Mesendoderm (in vitro differentiated cells): ENCODE measurements at regions not wholly inside any gene's neighbourhood (a gene's known extent, or its start where the extent isn't known, plus 50 kb on each side); places are given as distances from the start of the nearest gene placed in this dataset.

Experiments used
- DNase-seq: peaks from one replicate; pipeline ENCODE4 v3.0.0; 2013
- H2AK5ac ChIP-seq: 2 replicates; pipeline ENCODE4 v1.6.1; 2013; ENCODE audit warnings: low read length, inconsistent platforms
- H2BK120ac ChIP-seq: 2 replicates; pipeline ENCODE4 v1.6.1; 2013; ENCODE audit warnings: low read depth, mild to moderate bottlenecking, low read length, moderate library complexity, mixed read lengths
- H2BK15ac ChIP-seq: replicated peaks from 2 replicates; pipeline ENCODE4 v1.6.1; 2013; ENCODE audit warnings: low read depth, mild to moderate bottlenecking, moderate library complexity
- H2BK5ac ChIP-seq: 2 replicates; pipeline ENCODE4 v1.6.1; 2013; ENCODE audit warnings: low read length, inconsistent platforms
- H3K18ac ChIP-seq: 2 replicates; pipeline ENCODE4 v1.6.1; 2013; ENCODE audit warnings: mild to moderate bottlenecking, low read length, mixed read lengths
- H3K23ac ChIP-seq: one replicate; pipeline ENCODE4 v1.6.1; 2013; ENCODE audit warnings: low read length
- H3K27ac ChIP-seq: 2 replicates; pipeline ENCODE4 v1.5.1; 2013; ENCODE audit warnings: low read depth, mild to moderate bottlenecking, inconsistent platforms, low read length, moderate library complexity
- H3K27me3 ChIP-seq: 2 replicates; pipeline ENCODE4 v1.6.1; 2013; ENCODE audit warnings: low read length, control low read depth, mild to moderate bottlenecking, inconsistent platforms; ENCODE audit not compliant: insufficient read depth, poor library complexity
- H3K36me3 ChIP-seq: 2 replicates; pipeline ENCODE4 v1.6.1; 2013; ENCODE audit warnings: low read length, inconsistent platforms; ENCODE audit not compliant: control insufficient read depth, insufficient read depth
- H3K4ac ChIP-seq: one replicate; pipeline ENCODE4 v1.6.1; 2013; ENCODE audit warnings: low read depth, mild to moderate bottlenecking, low read length, moderate library complexity
- H3K4me1 ChIP-seq: 2 replicates; pipeline ENCODE4 v1.6.1; 2013; ENCODE audit warnings: low read depth, low read length, inconsistent platforms; ENCODE audit not compliant: control insufficient read depth
- H3K4me2 ChIP-seq: 2 replicates; pipeline ENCODE4 v1.6.1; 2013; ENCODE audit warnings: low read length
- H3K4me3 ChIP-seq: 2 replicates; pipeline ENCODE4 v1.5.1; 2013; ENCODE audit warnings: mild to moderate bottlenecking, low read length
- H3K56ac ChIP-seq: one replicate; pipeline ENCODE4 v1.6.1; 2013; ENCODE audit warnings: low read length
- H3K79me1 ChIP-seq: 2 replicates; pipeline ENCODE4 v1.6.1; 2013; ENCODE audit warnings: low read length, inconsistent platforms
- H3K79me2 ChIP-seq: 2 replicates; pipeline ENCODE4 v1.6.1; 2013; ENCODE audit warnings: mild to moderate bottlenecking, low read length; ENCODE audit not compliant: control insufficient read depth, insufficient read depth
- H3K9ac ChIP-seq: 2 replicates; pipeline ENCODE4 v1.6.1; 2013; ENCODE audit warnings: low read length, inconsistent platforms
- H4K5ac ChIP-seq: one replicate; pipeline ENCODE4 v1.6.1; 2013; ENCODE audit warnings: low read length
- H4K8ac ChIP-seq: one replicate; pipeline ENCODE4 v1.6.1; 2013; ENCODE audit warnings: low read depth, mild to moderate bottlenecking, control low read depth, low read length, moderate library complexity
- WGBS: extraction: QIAGEN DNeasy Blood & Tissue Kit; methylation state at CpG from one replicate; pipeline ENCODE4 v1.1.7; 2013; ENCODE audit warnings: low lambda C conversion rate, missing lambda C conversion rate; ENCODE audit not compliant: insufficient coverage; ENCODE audit errors: extremely low coverage; 5-methylcytosine and 5-hydroxymethylcytosine counted together

DNA sequence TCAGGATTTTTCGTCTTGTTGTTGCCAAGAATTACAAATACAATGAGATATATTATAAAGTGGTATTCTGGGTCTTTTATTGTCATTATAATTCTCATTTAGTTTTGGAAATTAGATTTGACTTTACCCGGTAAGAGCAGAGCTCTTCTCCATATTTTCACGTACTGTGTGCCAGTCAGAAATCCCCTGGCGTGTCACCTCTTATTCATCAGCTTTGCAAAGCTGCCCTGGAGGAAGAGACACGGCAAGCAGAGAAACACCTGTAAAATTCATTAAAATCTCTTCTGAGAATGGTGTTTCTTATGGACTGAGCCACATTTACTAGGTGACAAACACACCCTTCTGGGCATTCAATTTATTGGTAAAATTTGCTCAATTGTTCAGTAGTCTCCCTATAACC lies 440.4 kb downstream of the HINT1 start:
- H4K8ac ChIP-seq: no peak overlapping the region
- no peaks in the 10 kb centered on the region for H3K36me3 ChIP-seq
- no peaks in the 10 kb centered on the region for H3K79me2 ChIP-seq
- no peak overlapping the region for H3K18ac ChIP-seq
- WGBS: no CpG with 5 or more reads among the region's 5 CpGs
- H3K56ac ChIP-seq: no peak overlapping the region
- H2AK5ac ChIP-seq: no peak overlapping the region
- H3K9ac ChIP-seq: no peak overlapping the region
- no peak overlapping the region for H2BK5ac ChIP-seq
- no peaks in the 10 kb centered on the region for H3K4me1 ChIP-seq
- no peak overlapping the region for H2BK120ac ChIP-seq
- H2BK15ac ChIP-seq: no peak overlapping the region
- DNase-seq: no peak
- no peak overlapping the region for H3K4me3 ChIP-seq
- H3K23ac ChIP-seq: no peak overlapping the region
- H3K4ac ChIP-seq: no peak overlapping the region
- no peak overlapping the region for H3K27ac ChIP-seq
- H3K79me1 ChIP-seq: no peaks in the 10 kb centered on the region
- H4K5ac ChIP-seq: no peak overlapping the region
- H3K4me2 ChIP-seq: no peak overlapping the region
- no peaks in the 10 kb centered on the region for H3K27me3 ChIP-seq

DNA sequence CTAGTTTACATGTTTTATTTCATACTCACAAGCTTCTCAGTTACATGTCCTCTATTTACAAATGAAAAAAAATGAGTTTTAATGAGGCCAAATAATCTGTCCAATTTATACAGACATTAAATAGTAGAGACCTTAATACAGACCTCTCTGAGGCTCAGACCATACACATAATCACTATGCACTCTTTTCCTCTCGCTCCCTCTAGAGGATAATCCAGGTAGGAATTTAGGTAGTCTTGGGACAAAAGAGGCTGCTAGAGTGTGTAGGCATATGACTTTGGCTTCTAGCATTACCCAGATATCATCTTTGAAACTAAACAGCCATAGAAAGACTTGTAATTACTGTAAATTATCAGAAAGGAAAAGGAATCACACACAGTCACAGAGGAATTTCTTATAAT lies 444.7 kb downstream of the HINT1 start:
- Histone ChIP-seq H3K9ac (no peak overlapping the region), H4K8ac (no peak overlapping the region), H3K23ac (no peak overlapping the region), H3K27ac (no peak overlapping the region), H2BK15ac (no peak overlapping the region), H3K4me2 (no peak overlapping the region), H3K79me1 (no peaks in the 10 kb centered on the region), H2BK120ac (no peak overlapping the region), H3K18ac (no peak overlapping the region), H3K4ac (no peak overlapping the region), H3K56ac (no peak overlapping the region), H4K5ac (no peak overlapping the region), H3K27me3 (no peaks in the 10 kb centered on the region), H3K4me3 (no peak overlapping the region), H2AK5ac (no peak overlapping the region), H3K79me2 (no peaks in the 10 kb centered on the region), H3K36me3 (no peaks in the 10 kb centered on the region), H3K4me1 (no peaks in the 10 kb centered on the region), H2BK5ac (no peak overlapping the region)
- WGBS: no CpG with 5 or more reads among the region's 1 CpG
- peak; percentile 73 for DNase-seq

GRCh38 chr5:130715541-130715940 lies 449.5 kb downstream of the HINT1 start:
- Histone ChIP-seq H3K4me2 (no peak overlapping the region), H3K4ac (no peak overlapping the region), H3K4me3 (no peak overlapping the region), H2BK5ac (no peak overlapping the region), H2BK120ac (no peak overlapping the region), H2AK5ac (no peak overlapping the region), H3K56ac (no peak overlapping the region), H3K23ac (no peak overlapping the region), H3K4me1 (no peaks in the 10 kb centered on the region), H3K18ac (no peak overlapping the region), H3K9ac (no peak overlapping the region), H4K5ac (no peak overlapping the region), H3K79me2 (no peaks in the 10 kb centered on the region), H3K27ac (no peak overlapping the region), H2BK15ac (no peak overlapping the region), H3K27me3 (no peaks in the 10 kb centered on the region), H4K8ac (no peak overlapping the region), H3K36me3 (no peaks in the 10 kb centered on the region), H3K79me1 (no peaks in the 10 kb centered on the region)
- DNase-seq: no peak
- WGBS: no CpG with 5 or more reads among the region's 3 CpGs

DNA sequence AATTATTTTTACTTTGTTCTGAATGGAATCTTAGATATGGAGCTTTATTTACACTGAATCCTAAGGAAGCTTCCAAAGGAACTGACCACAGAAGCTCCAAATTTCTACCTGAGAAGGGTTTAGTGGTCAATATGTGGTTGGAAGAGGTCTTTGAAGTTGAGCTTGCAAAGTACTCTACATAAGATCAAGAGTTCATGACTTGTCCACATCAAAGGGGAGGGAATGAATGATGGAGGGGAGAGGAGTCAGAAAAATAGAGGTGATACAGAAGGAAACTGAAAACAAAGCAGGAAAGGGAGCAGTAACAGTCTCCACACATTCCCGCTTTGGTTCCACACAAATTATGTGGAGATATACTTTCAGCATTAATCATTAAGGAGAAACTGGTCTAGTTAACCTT lies 450.9 kb downstream of the HINT1 start:
- H2BK5ac ChIP-seq: no peak overlapping the region
- H3K4me2 ChIP-seq: no peak overlapping the region
- H4K5ac ChIP-seq: no peak overlapping the region
- H3K4me3 ChIP-seq: no peak overlapping the region
- no peak overlapping the region for H3K27ac ChIP-seq
- no CpG with 5 or more reads among the region's 1 CpG for WGBS
- H3K23ac ChIP-seq: no peak overlapping the region
- no peak overlapping the region for H2BK15ac ChIP-seq
- no peaks in the 10 kb centered on the region for H3K36me3 ChIP-seq
- no peak overlapping the region for H4K8ac ChIP-seq
- DNase-seq: no peak
- no peak overlapping the region for H2AK5ac ChIP-seq
- no peak overlapping the region for H2BK120ac ChIP-seq
- H3K79me1 ChIP-seq: no peaks in the 10 kb centered on the region
- H3K9ac ChIP-seq: no peak overlapping the region
- H3K4me1 ChIP-seq: no peaks in the 10 kb centered on the region
- H3K18ac ChIP-seq: no peak overlapping the region
- no peak overlapping the region for H3K56ac ChIP-seq
- H3K79me2 ChIP-seq: no peaks in the 10 kb centered on the region
- no peak overlapping the region for H3K4ac ChIP-seq
- H3K27me3 ChIP-seq: no peaks in the 10 kb centered on the region

DNA sequence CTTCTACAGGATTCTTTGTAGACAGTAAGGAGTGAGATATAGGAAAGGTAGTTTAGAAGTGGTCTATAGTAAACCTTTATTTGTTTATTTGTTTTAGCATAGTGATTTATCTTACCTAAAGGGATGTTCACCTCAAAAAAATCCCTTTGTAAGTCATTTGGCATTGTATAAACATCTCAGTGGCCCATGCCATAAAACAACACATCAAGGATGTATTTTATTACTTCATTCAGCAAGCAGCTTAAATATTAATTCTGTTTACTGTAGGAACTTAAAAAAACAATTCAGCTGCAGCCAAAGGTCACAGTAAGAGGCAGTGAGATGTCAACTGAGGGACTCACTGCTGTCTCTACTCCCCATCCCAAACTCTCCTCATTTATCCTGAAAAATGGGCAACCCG lies 452.7 kb downstream of the HINT1 start:
- DNase-seq: no peak
- no peaks in the 10 kb centered on the region for H3K27me3 ChIP-seq
- no peak overlapping the region for H2BK15ac ChIP-seq
- H4K5ac ChIP-seq: no peak overlapping the region
- no peak overlapping the region for H2BK120ac ChIP-seq
- WGBS: no CpG with 5 or more reads among the region's 1 CpG
- H3K18ac ChIP-seq: no peak overlapping the region
- H3K4me3 ChIP-seq: no peak overlapping the region
- no peak overlapping the region for H3K56ac ChIP-seq
- H3K4me2 ChIP-seq: no peak overlapping the region
- H3K4ac ChIP-seq: no peak overlapping the region
- no peak overlapping the region for H2BK5ac ChIP-seq
- H3K79me2 ChIP-seq: no peaks in the 10 kb centered on the region
- no peak overlapping the region for H4K8ac ChIP-seq
- no peaks in the 10 kb centered on the region for H3K79me1 ChIP-seq
- H3K4me1 ChIP-seq: no peaks in the 10 kb centered on the region
- H3K9ac ChIP-seq: no peak overlapping the region
- no peak overlapping the region for H3K23ac ChIP-seq
- H3K27ac ChIP-seq: no peak overlapping the region
- H2AK5ac ChIP-seq: no peak overlapping the region
- H3K36me3 ChIP-seq: no peaks in the 10 kb centered on the region

DNA sequence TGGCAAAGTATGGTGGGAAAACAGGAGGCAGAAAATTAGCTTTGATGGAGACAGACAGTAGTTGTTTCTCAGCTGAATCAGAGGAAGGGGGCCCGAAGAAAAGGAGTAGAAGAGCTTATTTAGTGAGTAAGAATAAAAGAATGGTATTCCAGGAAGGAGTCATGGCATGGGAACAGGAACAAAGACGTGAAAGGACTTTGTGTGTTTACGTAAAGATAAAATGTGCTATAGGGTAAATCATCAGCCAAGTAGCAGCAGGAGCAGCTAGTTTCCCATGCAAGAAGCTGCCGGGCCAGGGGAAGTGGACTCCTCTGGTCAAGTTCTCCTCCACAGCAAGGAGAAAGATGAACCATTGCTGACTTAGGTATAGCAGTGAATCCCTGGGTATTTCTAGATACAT lies 454.5 kb downstream of the HINT1 start:
- no peaks in the 10 kb centered on the region for H3K4me1 ChIP-seq
- H3K9ac ChIP-seq: no peak overlapping the region
- H3K79me2 ChIP-seq: no peaks in the 10 kb centered on the region
- no CpG with 5 or more reads among the region's 4 CpGs for WGBS
- H2BK15ac ChIP-seq: no peak overlapping the region
- no peak overlapping the region for H3K23ac ChIP-seq
- H3K18ac ChIP-seq: no peak overlapping the region
- no peak overlapping the region for H4K5ac ChIP-seq
- no peaks in the 10 kb centered on the region for H3K27me3 ChIP-seq
- no peak overlapping the region for H3K56ac ChIP-seq
- H2BK120ac ChIP-seq: no peak overlapping the region
- no peak overlapping the region for H3K4me3 ChIP-seq
- H2AK5ac ChIP-seq: no peak overlapping the region
- peak; percentile 46 for DNase-seq
- H3K36me3 ChIP-seq: no peaks in the 10 kb centered on the region
- no peak overlapping the region for H2BK5ac ChIP-seq
- no peak overlapping the region for H3K4ac ChIP-seq
- H4K8ac ChIP-seq: no peak overlapping the region
- no peaks in the 10 kb centered on the region for H3K79me1 ChIP-seq
- H3K4me2 ChIP-seq: no peak overlapping the region
- no peak overlapping the region for H3K27ac ChIP-seq
